Neural cell (in vitro differentiated cells): ENCODE measurements at regions not wholly inside any gene's neighbourhood (a gene's known extent, or its start where the extent isn't known, plus 50 kb on each side); places are given as distances from the start of the nearest gene placed in this dataset.

Source experiments
- H2AFZ ChIP-seq: fragments of 200-600, 300-800 bp; sonication (generic), shearing (Covaris generic); 2 replicates; pipeline ENCODE4 v1.6.0; 2014; ENCODE audit warnings: low read depth, mild to moderate bottlenecking, antibody characterized with exemption, low read length, moderate library complexity
- H3F3A ChIP-seq: fragments of 200-600 bp; shearing (Covaris generic); 2 replicates; pipeline ENCODE4 v1.6.1; 2016; ENCODE audit warnings: mild to moderate bottlenecking, moderate library complexity, mixed read lengths, antibody characterized with exemption, low read length; ENCODE audit not compliant: insufficient read depth, poor library complexity, severe bottlenecking
- H3K27ac ChIP-seq: fragments of 200-600, 300-800 bp; sonication (generic), shearing (Covaris generic); 2 replicates; pipeline ENCODE4 v1.5.1; 2014; ENCODE audit warnings: mild to moderate bottlenecking, low read length, moderate library complexity
- H3K27me3 ChIP-seq: fragments of 300-800, 200-600 bp; sonication (generic), shearing (Covaris generic); 2 replicates; pipeline ENCODE4 v1.6.0; 2014; ENCODE audit warnings: mild to moderate bottlenecking, low read depth, low read length, moderate library complexity; ENCODE audit not compliant: insufficient read depth
- H3K36me3 ChIP-seq: fragments of 300-800, 200-600 bp; sonication (generic), shearing (Covaris generic); 2 replicates; pipeline ENCODE4 v1.5.1; 2014; ENCODE audit warnings: mild to moderate bottlenecking, antibody characterized with exemption, low read length, moderate library complexity; ENCODE audit not compliant: insufficient read depth
- H3K4me2 ChIP-seq: fragments of 300-800, 200-600 bp; sonication (generic), shearing (Covaris generic); 2 replicates; pipeline ENCODE4 v1.6.0; 2014; ENCODE audit warnings: mild to moderate bottlenecking, low read length
- H3K4me3 ChIP-seq: fragments of 300-800, 200-600 bp; sonication (generic), shearing (Covaris generic); 2 replicates; pipeline ENCODE4 v1.5.1; 2014; ENCODE audit warnings: mild to moderate bottlenecking, low read length, moderate library complexity
- H3K79me2 ChIP-seq: fragments of 200-600 bp; shearing (Covaris generic); replicated peaks from 2 replicates; pipeline ENCODE4 v1.6.0; 2014; ENCODE audit warnings: mild to moderate bottlenecking, low read length, moderate library complexity; ENCODE audit not compliant: insufficient read depth
- H3K9ac ChIP-seq: fragments of 300-800, 200-600 bp; sonication (generic), shearing (Covaris generic); 2 replicates; pipeline ENCODE4 v1.6.1; 2016; ENCODE audit warnings: mild to moderate bottlenecking, low read length, mixed read lengths
- H3K9me2 ChIP-seq: fragments of 200-600 bp; shearing (Covaris generic); 2 replicates; pipeline ENCODE4 v1.6.1; 2016; ENCODE audit warnings: mild to moderate bottlenecking, low read length, mixed read lengths; ENCODE audit not compliant: insufficient read depth
- H3K9me3 ChIP-seq: fragments of 200-600, 300-800 bp; sonication (generic), shearing (Covaris generic); 2 replicates; pipeline ENCODE4 v1.6.1; 2016; ENCODE audit warnings: mild to moderate bottlenecking, mixed run types, low read length, moderate library complexity, mixed read lengths
- H4K20me1 ChIP-seq: fragments of 200-600 bp; shearing (Covaris generic); 2 replicates; pipeline ENCODE4 v1.6.1; 2016; ENCODE audit warnings: mild to moderate bottlenecking, mixed run types; ENCODE audit not compliant: insufficient read depth
- EP300 ChIP-seq: fragments of 450-650 bp; conservative IDR thresholded peaks from 2 replicates; pipeline ENCODE4 v1.6.1; 2014; ENCODE audit warnings: antibody characterized with exemption, mild to moderate bottlenecking, moderate library complexity; ENCODE audit not compliant: poor library complexity, severe bottlenecking
- EZH2 ChIP-seq: fragments of 200-600, 300-800 bp; shearing (Covaris generic), sonication (generic); IDR thresholded peaks from 2 replicates; pipeline ENCODE4 v1.6.1; 2014; ENCODE audit warnings: antibody characterized with exemption, low read length, borderline replicate concordance, mild to moderate bottlenecking; ENCODE audit not compliant: insufficient read depth, poor library complexity, severe bottlenecking
- MXI1 ChIP-seq: fragments of 450-650 bp; conservative IDR thresholded peaks from 2 replicates; pipeline ENCODE4 v1.6.1; 2014; ENCODE audit warnings: antibody characterized with exemption, mild to moderate bottlenecking; ENCODE audit not compliant: poor library complexity, severe bottlenecking
- POLR2AphosphoS5 ChIP-seq: IDR thresholded peaks from 2 replicates; pipeline ENCODE4 v1.6.1; 2012
- RAD21 ChIP-seq: fragments of 450-650 bp; conservative IDR thresholded peaks from 2 replicates; pipeline ENCODE4 v1.6.1; 2014; ENCODE audit warnings: antibody characterized with exemption, mild to moderate bottlenecking, moderate library complexity
- SMC3 ChIP-seq: fragments of 450-650 bp; conservative IDR thresholded peaks from 2 replicates; pipeline ENCODE4 v1.6.1; 2014; ENCODE audit warnings: antibody characterized with exemption, mild to moderate bottlenecking, moderate library complexity; ENCODE audit not compliant: poor library complexity
- TAF1 ChIP-seq: IDR thresholded peaks from 2 replicates; pipeline ENCODE4 v1.6.1; 2012; ENCODE audit warnings: low read depth
- TF ChIP-seq, protein P1 (sequence below): IDR thresholded peaks from 2 replicates; pipeline ENCODE4 v1.6.1; 2012; ENCODE audit warnings: borderline replicate concordance
- TF ChIP-seq, protein P2 (sequence below): fragments of 450-650 bp; IDR thresholded peaks from 2 replicates; pipeline ENCODE4 v1.5.1; 2014; ENCODE audit warnings: antibody characterized with exemption, mild to moderate bottlenecking, moderate library complexity; ENCODE audit not compliant: poor library complexity, severe bottlenecking

DNA sequence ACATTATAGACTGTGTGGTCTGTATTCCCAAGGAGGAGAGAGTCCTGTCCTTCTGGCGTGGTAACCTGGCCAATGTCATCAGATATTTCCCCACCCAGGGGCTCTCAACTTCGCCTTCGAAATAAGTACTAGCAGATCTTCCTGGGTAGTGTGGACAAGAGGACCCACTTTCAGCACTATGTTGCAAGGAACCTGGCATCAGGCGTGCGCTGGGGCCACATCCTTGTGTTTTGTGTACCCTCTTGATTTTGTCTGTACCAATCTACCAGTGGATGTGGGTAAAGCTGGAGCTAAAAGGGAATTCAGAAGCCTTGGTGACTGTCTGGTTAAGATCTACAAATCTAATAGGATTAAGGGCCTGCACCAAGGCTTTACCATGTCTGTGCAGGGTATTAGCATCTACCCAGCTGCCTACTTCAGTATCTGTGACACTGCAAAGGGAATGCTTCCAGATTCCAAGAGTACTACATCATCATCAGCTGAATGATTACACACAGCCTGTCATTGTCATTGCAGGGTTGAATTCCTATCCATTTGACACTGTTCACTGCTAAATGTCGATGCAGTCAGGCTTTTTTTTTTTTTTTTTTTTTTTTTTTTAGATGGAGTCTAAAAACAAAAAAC lies 148.0 kb downstream of the PRR20E start:
- Histone ChIP-seq H3K27me3 (no peaks in the 10 kb centered on the region), H3K79me2 (no peaks in the 10 kb centered on the region), H3K4me2 (no peak overlapping the region), H3K9me2 (no peaks in the 10 kb centered on the region), H3K27ac (no peak overlapping the region), H3K9ac (no peak overlapping the region), H3F3A (no peaks in the 10 kb centered on the region), H4K20me1 (no peaks in the 10 kb centered on the region), H2AFZ (no peak overlapping the region), H3K36me3 (no peaks in the 10 kb centered on the region), H3K4me3 (no peak overlapping the region), H3K9me3 (no peaks in the 10 kb centered on the region)
- TF ChIP-seq RAD21 (no peak), MXI1 (no peak), POLR2AphosphoS5 (no peak), EZH2 (no peak), SMC3 (no peak), TAF1 (no peak), EP300 (no peak)
- TF ChIP-seq, protein P1, sequence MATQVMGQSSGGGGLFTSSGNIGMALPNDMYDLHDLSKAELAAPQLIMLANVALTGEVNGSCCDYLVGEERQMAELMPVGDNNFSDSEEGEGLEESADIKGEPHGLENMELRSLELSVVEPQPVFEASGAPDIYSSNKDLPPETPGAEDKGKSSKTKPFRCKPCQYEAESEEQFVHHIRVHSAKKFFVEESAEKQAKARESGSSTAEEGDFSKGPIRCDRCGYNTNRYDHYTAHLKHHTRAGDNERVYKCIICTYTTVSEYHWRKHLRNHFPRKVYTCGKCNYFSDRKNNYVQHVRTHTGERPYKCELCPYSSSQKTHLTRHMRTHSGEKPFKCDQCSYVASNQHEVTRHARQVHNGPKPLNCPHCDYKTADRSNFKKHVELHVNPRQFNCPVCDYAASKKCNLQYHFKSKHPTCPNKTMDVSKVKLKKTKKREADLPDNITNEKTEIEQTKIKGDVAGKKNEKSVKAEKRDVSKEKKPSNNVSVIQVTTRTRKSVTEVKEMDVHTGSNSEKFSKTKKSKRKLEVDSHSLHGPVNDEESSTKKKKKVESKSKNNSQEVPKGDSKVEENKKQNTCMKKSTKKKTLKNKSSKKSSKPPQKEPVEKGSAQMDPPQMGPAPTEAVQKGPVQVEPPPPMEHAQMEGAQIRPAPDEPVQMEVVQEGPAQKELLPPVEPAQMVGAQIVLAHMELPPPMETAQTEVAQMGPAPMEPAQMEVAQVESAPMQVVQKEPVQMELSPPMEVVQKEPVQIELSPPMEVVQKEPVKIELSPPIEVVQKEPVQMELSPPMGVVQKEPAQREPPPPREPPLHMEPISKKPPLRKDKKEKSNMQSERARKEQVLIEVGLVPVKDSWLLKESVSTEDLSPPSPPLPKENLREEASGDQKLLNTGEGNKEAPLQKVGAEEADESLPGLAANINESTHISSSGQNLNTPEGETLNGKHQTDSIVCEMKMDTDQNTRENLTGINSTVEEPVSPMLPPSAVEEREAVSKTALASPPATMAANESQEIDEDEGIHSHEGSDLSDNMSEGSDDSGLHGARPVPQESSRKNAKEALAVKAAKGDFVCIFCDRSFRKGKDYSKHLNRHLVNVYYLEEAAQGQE: no peak
- TF ChIP-seq, protein P2, sequence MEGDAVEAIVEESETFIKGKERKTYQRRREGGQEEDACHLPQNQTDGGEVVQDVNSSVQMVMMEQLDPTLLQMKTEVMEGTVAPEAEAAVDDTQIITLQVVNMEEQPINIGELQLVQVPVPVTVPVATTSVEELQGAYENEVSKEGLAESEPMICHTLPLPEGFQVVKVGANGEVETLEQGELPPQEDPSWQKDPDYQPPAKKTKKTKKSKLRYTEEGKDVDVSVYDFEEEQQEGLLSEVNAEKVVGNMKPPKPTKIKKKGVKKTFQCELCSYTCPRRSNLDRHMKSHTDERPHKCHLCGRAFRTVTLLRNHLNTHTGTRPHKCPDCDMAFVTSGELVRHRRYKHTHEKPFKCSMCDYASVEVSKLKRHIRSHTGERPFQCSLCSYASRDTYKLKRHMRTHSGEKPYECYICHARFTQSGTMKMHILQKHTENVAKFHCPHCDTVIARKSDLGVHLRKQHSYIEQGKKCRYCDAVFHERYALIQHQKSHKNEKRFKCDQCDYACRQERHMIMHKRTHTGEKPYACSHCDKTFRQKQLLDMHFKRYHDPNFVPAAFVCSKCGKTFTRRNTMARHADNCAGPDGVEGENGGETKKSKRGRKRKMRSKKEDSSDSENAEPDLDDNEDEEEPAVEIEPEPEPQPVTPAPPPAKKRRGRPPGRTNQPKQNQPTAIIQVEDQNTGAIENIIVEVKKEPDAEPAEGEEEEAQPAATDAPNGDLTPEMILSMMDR: no peak

DNA sequence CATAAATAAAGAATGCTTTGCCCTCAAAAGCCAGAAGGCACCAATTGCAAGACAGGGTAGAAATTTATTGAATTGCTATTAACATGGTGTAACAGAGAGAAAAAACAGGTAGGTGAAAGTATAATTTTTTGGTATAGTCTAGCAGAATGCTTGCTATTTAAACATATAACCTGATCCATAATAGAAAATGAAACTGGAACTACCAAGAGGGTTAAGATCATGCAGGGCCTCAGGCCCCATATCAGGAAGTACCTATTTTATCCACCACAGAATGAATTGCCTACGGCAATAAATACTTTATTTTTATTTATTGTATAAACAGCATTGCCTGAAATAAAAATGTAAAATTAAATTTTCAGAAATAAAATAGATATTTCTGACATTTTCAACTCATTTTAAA lies 159.5 kb downstream of the PRR20E start:
- Histone ChIP-seq H3F3A (no peaks in the 10 kb centered on the region), H4K20me1 (no peaks in the 10 kb centered on the region), H3K9ac (no peak overlapping the region), H3K79me2 (no peaks in the 10 kb centered on the region), H3K27me3 (no peaks in the 10 kb centered on the region), H2AFZ (no peak overlapping the region), H3K4me2 (no peak overlapping the region), H3K9me2 (no peaks in the 10 kb centered on the region), H3K4me3 (no peak overlapping the region), H3K36me3 (no peaks in the 10 kb centered on the region), H3K27ac (no peak overlapping the region), H3K9me3 (no peaks in the 10 kb centered on the region)
- TF ChIP-seq POLR2AphosphoS5: no peak
- TF ChIP-seq MXI1: no peak
- TF ChIP-seq TAF1: no peak
- TF ChIP-seq, protein P2: no peak
- no peak for TF ChIP-seq SMC3
- TF ChIP-seq RAD21: no peak
- TF ChIP-seq, protein P1: no peak
- TF ChIP-seq EZH2: no peak
- TF ChIP-seq EP300: no peak
